Large intestine (tissue), 3 donors: ENCODE measurements at regions not wholly inside any gene's neighbourhood (a gene's known extent, or its start where the extent isn't known, plus 50 kb on each side); places are given as distances from the start of the nearest gene placed in this dataset.

ENCODE experiments used
- DNase-seq, 2 donors: peaks; one replicate each; pipeline versions ENCODE4 v3.0.0 to v3.0.0-alpha.2; 2013
- H3K27ac ChIP-seq: one replicate; pipeline ENCODE4 v1.5.1; 2013; ENCODE audit warnings: low read length
- H3K27me3 ChIP-seq: 2 replicates; pipeline ENCODE4 v1.6.1; 2013; ENCODE audit warnings: low read length; ENCODE audit not compliant: control insufficient read depth, insufficient read depth
- H3K36me3 ChIP-seq: 2 replicates; pipeline ENCODE4 v1.6.1; 2013; ENCODE audit warnings: low read length; ENCODE audit not compliant: control insufficient read depth, insufficient read depth
- H3K4me1 ChIP-seq: one replicate; pipeline ENCODE4 v1.6.1; 2013; ENCODE audit warnings: low read length; ENCODE audit not compliant: control insufficient read depth, insufficient read depth
- H3K4me3 ChIP-seq: one replicate; pipeline ENCODE4 v1.5.1; 2013; ENCODE audit warnings: low read length
- H3K9me3 ChIP-seq: one replicate; pipeline ENCODE4 v1.6.1; 2013; ENCODE audit warnings: mild to moderate bottlenecking, low read depth, low read length, moderate library complexity; ENCODE audit not compliant: control insufficient read depth
- whole genome bisulfite sequencing: methylation state at CpG from one replicate; pipeline ENCODE4 v1.1.5; 2013; ENCODE audit warnings: low lambda C conversion rate; ENCODE audit not compliant: insufficient coverage; 5-methylcytosine and 5-hydroxymethylcytosine counted together

GRCh38 chr1:30032302-30032701 lies 691.1 kb downstream of the MATN1 start:
- Histone ChIP-seq H3K36me3 (no peaks in the 10 kb centered on the region), H3K4me1 (no peaks in the 10 kb centered on the region), H3K27ac (no peak overlapping the region), H3K9me3 (no peaks in the 10 kb centered on the region), H3K27me3 (no peaks in the 10 kb centered on the region), H3K4me3 (no peak overlapping the region)
- 71% methylated on average over 1 of the region's 1 CpG for WGBS
- DNase-seq: no peak

GRCh38 chr1:30029677-30030076 lies 693.7 kb downstream of the MATN1 start:
- Histone ChIP-seq H3K36me3 (no peaks in the 10 kb centered on the region), H3K9me3 (no peaks in the 10 kb centered on the region), H3K27ac (no peak overlapping the region), H3K4me1 (no peaks in the 10 kb centered on the region), H3K27me3 (no peaks in the 10 kb centered on the region), H3K4me3 (no peak overlapping the region)
- no CpG with 5 or more reads among the region's 1 CpG for WGBS
- DNase-seq: no peak

- no peaks in the 10 kb centered on the region for H3K27me3 ChIP-seq
- no peaks in the 10 kb centered on the region for H3K4me1 ChIP-seq
- H3K9me3 ChIP-seq: no peaks in the 10 kb centered on the region
- H3K36me3 ChIP-seq: no peaks in the 10 kb centered on the region
- H3K4me3 ChIP-seq: no peak overlapping the region
- no peak for DNase-seq
- WGBS: no CpG with 5 or more reads among the region's 3 CpGs
- no peak overlapping the region for H3K27ac ChIP-seq
These were observed 694.4 kb downstream of the MATN1 start for GRCh38 chr1:30028939-30029338.

- no CpG with 5 or more reads among the region's 2 CpGs for WGBS
- Histone ChIP-seq H3K36me3 (no peaks in the 10 kb centered on the region), H3K4me3 (no peak overlapping the region), H3K9me3 (no peaks in the 10 kb centered on the region), H3K4me1 (no peaks in the 10 kb centered on the region), H3K27me3 (no peaks in the 10 kb centered on the region), H3K27ac (no peak overlapping the region)
- no peak for DNase-seq
These were observed 695.1 kb downstream of the MATN1 start for GRCh38 chr1:30028283-30028682.

GRCh38 chr1:30027247-30027646 lies 696.1 kb downstream of the MATN1 start:
- no peak for DNase-seq
- Histone ChIP-seq H3K9me3 (no peaks in the 10 kb centered on the region), H3K4me3 (no peak overlapping the region), H3K36me3 (no peaks in the 10 kb centered on the region), H3K27ac (no peak overlapping the region), H3K4me1 (no peaks in the 10 kb centered on the region), H3K27me3 (no peaks in the 10 kb centered on the region)
- WGBS: 66% methylated on average over 2 of the region's 2 CpGs

GRCh38 chr1:30024411-30025195 lies 698.8 kb downstream of the MATN1 start:
- no CpG with 5 or more reads among the region's 5 CpGs for WGBS
- Histone ChIP-seq H3K36me3 (no peaks in the 10 kb centered on the region), H3K9me3 (no peaks in the 10 kb centered on the region), H3K27me3 (no peaks in the 10 kb centered on the region), H3K4me3 (no peak overlapping the region), H3K4me1 (no peaks in the 10 kb centered on the region), H3K27ac (no peak overlapping the region)
- DNase-seq: no peak

- no CpG with 5 or more reads among the region's 2 CpGs for WGBS
- H3K9me3 ChIP-seq: no peaks in the 10 kb centered on the region
- no peak for DNase-seq
- H3K4me1 ChIP-seq: no peaks in the 10 kb centered on the region
- no peaks in the 10 kb centered on the region for H3K27me3 ChIP-seq
- H3K36me3 ChIP-seq: no peaks in the 10 kb centered on the region
- H3K4me3 ChIP-seq: no peak overlapping the region
- no peak overlapping the region for H3K27ac ChIP-seq
These were observed 699.9 kb downstream of the MATN1 start for GRCh38 chr1:30023339-30024022.

GRCh38 chr1:30014031-30014430 lies 709.4 kb downstream of the MATN1 start:
- no peak overlapping the region for H3K27ac ChIP-seq
- no peaks in the 10 kb centered on the region for H3K9me3 ChIP-seq
- no peaks in the 10 kb centered on the region for H3K27me3 ChIP-seq
- no peak for DNase-seq
- H3K4me3 ChIP-seq: no peak overlapping the region
- no peaks in the 10 kb centered on the region for H3K36me3 ChIP-seq
- no peaks in the 10 kb centered on the region for H3K4me1 ChIP-seq
- WGBS: 80% methylated on average over 1 of the region's 2 CpGs

GRCh38 chr1:30012455-30013440 lies 710.6 kb downstream of the MATN1 start:
- DNase-seq: no peak
- no CpG with 5 or more reads among the region's 7 CpGs for WGBS
- no peaks in the 10 kb centered on the region for H3K27me3 ChIP-seq
- no peak overlapping the region for H3K27ac ChIP-seq
- H3K4me1 ChIP-seq: no peaks in the 10 kb centered on the region
- H3K9me3 ChIP-seq: no peaks in the 10 kb centered on the region
- no peak overlapping the region for H3K4me3 ChIP-seq
- no peaks in the 10 kb centered on the region for H3K36me3 ChIP-seq

- WGBS: no CpG with 5 or more reads among the region's 6 CpGs
- Histone ChIP-seq H3K9me3 (no peaks in the 10 kb centered on the region), H3K4me3 (no peak overlapping the region), H3K36me3 (no peaks in the 10 kb centered on the region), H3K27me3 (no peaks in the 10 kb centered on the region), H3K27ac (no peak overlapping the region), H3K4me1 (no peaks in the 10 kb centered on the region)
- no peak for DNase-seq
These were observed 711.4 kb downstream of the MATN1 start for GRCh38 chr1:30011970-30012369.
